Keratinocyte (primary cell): ENCODE measurements at regions not wholly inside any gene's neighbourhood (a gene's known extent, or its start where the extent isn't known, plus 50 kb on each side); places are given as distances from the start of the nearest gene placed in this dataset.

Experiments
- DNase-seq: peaks from one replicate; pipeline ENCODE4 v3.0.0-alpha.2; 2011; ENCODE audit warnings: low read depth, missing footprints, low spot score
- FAIRE-seq: peaks from 2 replicates; lab custom pipeline; 2011; peaks lifted over from hg19 to GRCh38; lab: Jason Lieb, UNC
- H2AFZ ChIP-seq: 2 replicates; pipeline ENCODE4 v1.6.0; 2012; ENCODE audit warnings: low read length, control low read depth, inconsistent platforms; ENCODE audit not compliant: control insufficient read depth
- H3K27ac ChIP-seq: 2 replicates; pipeline ENCODE4 v1.5.1; 2011; ENCODE audit warnings: low read length; ENCODE audit not compliant: control insufficient read depth, insufficient read depth
- H3K27me3 ChIP-seq: 3 replicates; pipeline ENCODE4 v1.6.0; 2011; ENCODE audit warnings: low read length; ENCODE audit not compliant: control insufficient read depth, insufficient read depth; ENCODE audit errors: extremely low read depth
- H3K36me3 ChIP-seq, 2 experiments: 2 replicates in 1 of 2; 3 replicates in 1 of 2; pipeline ENCODE4 v1.5.1; 2011; ENCODE audit warnings: low read length in 2 of 2, mild to moderate bottlenecking in 1 of 2; ENCODE audit not compliant: control insufficient read depth in 2 of 2, insufficient read depth in 2 of 2; ENCODE audit errors: extremely low read depth in 1 of 2
- H3K4me1 ChIP-seq: 3 replicates; pipeline ENCODE4 v1.5.1; 2011; ENCODE audit warnings: low read length; ENCODE audit not compliant: control insufficient read depth, insufficient read depth; ENCODE audit errors: extremely low read depth
- H3K4me2 ChIP-seq: 3 replicates; pipeline ENCODE4 v1.6.0; 2011; ENCODE audit warnings: low read depth, low read length; ENCODE audit not compliant: control insufficient read depth, insufficient read depth; ENCODE audit errors: extremely low read depth
- H3K4me3 ChIP-seq, 3 experiments: fragments of 200-600 bp in 1 of 3; sonication (generic) in 1 of 3; 2 replicates in 2 of 3; 3 replicates in 1 of 3; pipeline ENCODE4 v1.5.1; 2011 to 2016; ENCODE audit warnings: low read length in 3 of 3, mild to moderate bottlenecking in 3 of 3, control low read depth in 2 of 3, inconsistent platforms in 1 of 3, low read depth in 1 of 3, mixed read lengths in 1 of 3, mixed run types in 1 of 3, moderate library complexity in 1 of 3; ENCODE audit not compliant: control insufficient read depth in 2 of 3, insufficient read depth in 2 of 3; ENCODE audit errors: extremely low read depth in 1 of 3
- H3K79me2 ChIP-seq: 2 replicates; pipeline ENCODE4 v1.6.0; 2012; ENCODE audit warnings: low read length; ENCODE audit not compliant: control insufficient read depth, insufficient read depth
- H3K9ac ChIP-seq: 3 replicates; pipeline ENCODE4 v1.6.0; 2011; ENCODE audit warnings: low read length; ENCODE audit not compliant: control insufficient read depth, insufficient read depth; ENCODE audit errors: extremely low read depth
- H3K9me1 ChIP-seq: 3 replicates; pipeline ENCODE4 v1.6.0; 2011; ENCODE audit warnings: low read length; ENCODE audit not compliant: control insufficient read depth, insufficient read depth; ENCODE audit errors: extremely low read depth
- H3K9me3 ChIP-seq: 2 replicates; pipeline ENCODE4 v1.5.1; 2012; ENCODE audit warnings: low read depth, low read length; ENCODE audit not compliant: control insufficient read depth
- H4K20me1 ChIP-seq: 3 replicates; pipeline ENCODE4 v1.6.0; 2011; ENCODE audit warnings: low read length; ENCODE audit not compliant: control insufficient read depth, insufficient read depth; ENCODE audit errors: extremely low read depth
- CTCF ChIP-seq, 3 experiments: IDR thresholded peaks in 1 of 3; conservative IDR thresholded peaks in 1 of 3; optimal IDR thresholded peaks in 1 of 3; 2 replicates in 2 of 3; 3 replicates in 1 of 3; pipeline versions ENCODE3 to v1.5.1; 2011; ENCODE audit warnings: low read length in 3 of 3, mild to moderate bottlenecking in 3 of 3, moderate library complexity in 2 of 3, control low read depth in 1 of 3, inconsistent platforms in 1 of 3; ENCODE audit not compliant: insufficient read depth in 2 of 3; ENCODE audit errors: extremely low read depth in 1 of 3
- EZH2 ChIP-seq: IDR thresholded peaks from one replicate; pipeline ENCODE4 v1.6.1; 2012; ENCODE audit warnings: inconsistent platforms, mild to moderate bottlenecking, low read length, moderate library complexity
- dilution Hi-C: fragments of 300-500 bp; cut with MboI; formaldehyde crosslinking; loops from one replicate; pipeline ENCODE4 v1.7.0; 2020; ENCODE audit warnings: low sequenced_read_pairs; ENCODE audit not compliant: extremely low pct_ligation_motif_present

GRCh38 chr5:93280518-93280917 lies 300.5 kb downstream of the NR2F1-AS1 start:
- DNase-seq: no peak
- H3K27me3 ChIP-seq: no peaks in the 10 kb centered on the region
- dilution Hi-C loops: no loop called here
- H3K9me1 ChIP-seq: no peaks in the 10 kb centered on the region
- H3K4me1 ChIP-seq: peaks cover 7% of the 10 kb centered on the region
- TF ChIP-seq CTCF (optimal IDR thresholded peaks at IDR 0.05 in 1 of 3, IDR thresholded peaks at IDR 0.05 in 1 of 3, conservative IDR thresholded peaks at IDR 0.05 in 1 of 3; ENCODE audit: extremely low read depth in 1 of 3, insufficient read depth in 2 of 3, low read length in 3 of 3): no peak
- no peak for TF ChIP-seq EZH2
- H3K27ac ChIP-seq: no peak overlapping the region
- no peaks in the 10 kb centered on the region for H4K20me1 ChIP-seq
- H2AFZ ChIP-seq: no peak overlapping the region
- H3K9ac ChIP-seq: no peak overlapping the region
- FAIRE-seq: no peak
- no peaks in the 10 kb centered on the region for H3K9me3 ChIP-seq
- H3K79me2 ChIP-seq: no peaks in the 10 kb centered on the region
- H3K4me2 ChIP-seq: no peak overlapping the region
- no peak overlapping the region for H3K4me3 ChIP-seq
- no peaks in the 10 kb centered on the region for H3K36me3 ChIP-seq

GRCh38 chr5:93279296-93279963 lies 301.6 kb downstream of the NR2F1-AS1 start:
- H3K4me3 ChIP-seq: no peak overlapping the region
- no peaks in the 10 kb centered on the region for H3K27me3 ChIP-seq
- no peak overlapping the region for H3K9ac ChIP-seq
- H3K79me2 ChIP-seq: no peaks in the 10 kb centered on the region
- H4K20me1 ChIP-seq: no peaks in the 10 kb centered on the region
- dilution Hi-C loops: no loop called here
- FAIRE-seq (no peak), DNase-seq (no peak)
- no peak overlapping the region for H3K27ac ChIP-seq
- H3K4me1 ChIP-seq: peaks cover 7% of the 10 kb centered on the region
- no peak for TF ChIP-seq CTCF (optimal IDR thresholded peaks at IDR 0.05 in 1 of 3, IDR thresholded peaks at IDR 0.05 in 1 of 3, conservative IDR thresholded peaks at IDR 0.05 in 1 of 3; ENCODE audit: extremely low read depth in 1 of 3, insufficient read depth in 2 of 3, low read length in 3 of 3)
- no peaks in the 10 kb centered on the region for H3K9me3 ChIP-seq
- no peak overlapping the region for H3K4me2 ChIP-seq
- H3K9me1 ChIP-seq: no peaks in the 10 kb centered on the region
- H2AFZ ChIP-seq: no peak overlapping the region
- no peaks in the 10 kb centered on the region for H3K36me3 ChIP-seq
